PC-9 (cell line): ENCODE measurements at regions not wholly inside any gene's neighbourhood (a gene's known extent, or its start where the extent isn't known, plus 50 kb on each side); places are given as distances from the start of the nearest gene placed in this dataset.

Source experiments
- BruUV-seq: library from RNA; stranded (reverse); fragments of 400-500 nt; replicated peaks from 2 replicates; lab custom pipeline; 2021; lab: Mats Ljungman, UMichigan
- CTCF ChIA-PET: fragments of 300-600 bp; sonication (Branson Sonifier 250); formaldehyde crosslinking; loops from one replicate; lab custom pipeline; 2022; ENCODE audit warnings: antibody characterized with exemption; lab: Charles Lee
- POLR2A ChIA-PET: fragments of 300-600 bp; sonication (Branson Sonifier 250); formaldehyde crosslinking; loops from one replicate; lab custom pipeline; 2022; ENCODE audit warnings: antibody characterized with exemption; ENCODE audit not compliant: unreplicated experiment; lab: Charles Lee
- DNase-seq, 2 experiments: peaks; one replicate each; pipeline versions ENCODE4 v3.0.0 to v3.0.0-alpha.2; 2015 to 2022; ENCODE audit warnings: mixed read lengths in 1 of 2
- H2AFZ ChIP-seq: fragments of 200-600 bp; sonication (generic); 2 replicates; pipeline ENCODE4 v1.8.1; 2017; ENCODE audit warnings: antibody characterized with exemption
- H3F3A ChIP-seq: fragments of 200-600 bp; sonication (generic); 2 replicates; pipeline ENCODE4 v1.8.1; 2017; ENCODE audit warnings: antibody characterized with exemption, mild to moderate bottlenecking, low read depth; ENCODE audit not compliant: insufficient read depth
- H3K27ac ChIP-seq: fragments of 200-600 bp; sonication (generic); 2 replicates; pipeline ENCODE4 v1.6.1; 2016; ENCODE audit warnings: mixed run types
- H3K27me3 ChIP-seq: fragments of 200-600 bp; sonication (generic); 2 replicates; pipeline ENCODE4 v1.6.1; 2016; ENCODE audit warnings: low read depth, mixed run types; ENCODE audit not compliant: insufficient read depth
- H3K36me3 ChIP-seq: fragments of 200-600 bp; sonication (generic); 2 replicates; pipeline ENCODE4 v1.6.1; 2016; ENCODE audit warnings: low read depth, mixed run types
- H3K4me1 ChIP-seq: fragments of 200-600 bp; sonication (generic); replicated peaks from 2 replicates; pipeline ENCODE4 v1.6.1; 2016; ENCODE audit warnings: mixed run types; ENCODE audit not compliant: insufficient read depth
- H3K4me2 ChIP-seq: fragments of 200-600 bp; sonication (generic); 2 replicates; pipeline ENCODE4 v1.6.1; 2017; ENCODE audit warnings: mixed run types
- H3K4me3 ChIP-seq: fragments of 200-600 bp; sonication (generic); 2 replicates; pipeline ENCODE4 v1.6.1; 2016; ENCODE audit warnings: mixed run types
- H3K79me2 ChIP-seq: fragments of 200-600 bp; sonication (generic); 2 replicates; pipeline ENCODE4 v1.6.1; 2017; ENCODE audit warnings: low read depth, mixed run types
- H3K9me2 ChIP-seq: fragments of 200-600 bp; sonication (generic); 2 replicates; pipeline ENCODE4 v1.8.1; 2017; ENCODE audit warnings: mild to moderate bottlenecking; ENCODE audit not compliant: insufficient read depth
- H3K9me3 ChIP-seq: fragments of 200-600 bp; sonication (generic); 2 replicates; pipeline ENCODE4 v1.8.1; 2016; ENCODE audit warnings: low read depth; ENCODE audit not compliant: insufficient read depth
- H4K20me1 ChIP-seq: fragments of 200-600 bp; sonication (generic); 2 replicates; pipeline ENCODE4 v1.8.1; 2017; ENCODE audit not compliant: insufficient read depth
- EZH2 ChIP-seq: fragments of 200-600 bp; sonication (generic); IDR thresholded peaks from 2 replicates; pipeline ENCODE4 v1.8.0; 2017; ENCODE audit warnings: antibody characterized with exemption, low read depth
- intact Hi-C: fragments of 100-400 bp; cut with micrococcal nuclease; formaldehyde crosslinking; loops from one replicate; pipeline ENCODE4 v1.10.0; 2022; ENCODE audit not compliant: unreplicated experiment
- TF ChIP-seq, protein P1 (sequence below): fragments of 200-600 bp; sonication (generic); conservative IDR thresholded peaks from 2 replicates; pipeline ENCODE4 v1.6.1; 2017; ENCODE audit warnings: mixed run types, antibody characterized with exemption, mild to moderate bottlenecking, moderate library complexity

DNA sequence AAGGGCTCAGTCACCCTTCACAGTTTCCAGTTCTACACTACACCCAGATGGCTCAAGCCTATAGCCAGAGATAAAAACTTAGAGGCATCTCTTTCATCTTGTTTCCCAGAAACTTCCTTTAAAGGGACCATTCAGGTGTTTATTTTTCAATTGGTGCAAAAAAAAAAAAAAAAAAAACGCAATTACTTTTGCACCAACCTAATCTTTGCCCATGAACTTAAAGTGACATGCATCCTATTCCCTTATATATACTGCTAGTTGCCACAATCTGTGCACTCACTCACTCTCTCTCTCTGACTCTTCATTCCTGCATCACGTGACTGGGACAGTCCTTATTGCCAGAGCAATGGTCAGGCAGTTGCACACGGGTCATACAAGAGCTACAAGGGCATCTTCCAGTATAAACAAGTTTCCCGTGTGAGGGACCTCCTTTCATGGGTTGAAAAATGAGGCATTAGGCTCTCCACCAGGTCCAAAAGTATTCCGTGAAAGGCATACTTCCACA, 789.4 kb downstream of the EPHA4 start:
- Histone ChIP-seq H3K4me3 (no peak overlapping the region), H3K9me2 (no peaks in the 10 kb centered on the region), H3K27me3 (no peaks in the 10 kb centered on the region), H3K9me3 (0 out of 2 replicates have a peak, but pooled peaks cover 6% of the 10 kb centered on the region), H2AFZ (no peak overlapping the region), H3K4me1 (no peaks in the 10 kb centered on the region), H4K20me1 (no peaks in the 10 kb centered on the region), H3K79me2 (no peaks in the 10 kb centered on the region), H3K4me2 (no peak overlapping the region), H3K27ac (no peak overlapping the region), H3K36me3 (no peaks in the 10 kb centered on the region), H3F3A (no peaks in the 10 kb centered on the region)
- TF ChIP-seq EZH2, result no peak
- TF ChIP-seq, protein P1, sequence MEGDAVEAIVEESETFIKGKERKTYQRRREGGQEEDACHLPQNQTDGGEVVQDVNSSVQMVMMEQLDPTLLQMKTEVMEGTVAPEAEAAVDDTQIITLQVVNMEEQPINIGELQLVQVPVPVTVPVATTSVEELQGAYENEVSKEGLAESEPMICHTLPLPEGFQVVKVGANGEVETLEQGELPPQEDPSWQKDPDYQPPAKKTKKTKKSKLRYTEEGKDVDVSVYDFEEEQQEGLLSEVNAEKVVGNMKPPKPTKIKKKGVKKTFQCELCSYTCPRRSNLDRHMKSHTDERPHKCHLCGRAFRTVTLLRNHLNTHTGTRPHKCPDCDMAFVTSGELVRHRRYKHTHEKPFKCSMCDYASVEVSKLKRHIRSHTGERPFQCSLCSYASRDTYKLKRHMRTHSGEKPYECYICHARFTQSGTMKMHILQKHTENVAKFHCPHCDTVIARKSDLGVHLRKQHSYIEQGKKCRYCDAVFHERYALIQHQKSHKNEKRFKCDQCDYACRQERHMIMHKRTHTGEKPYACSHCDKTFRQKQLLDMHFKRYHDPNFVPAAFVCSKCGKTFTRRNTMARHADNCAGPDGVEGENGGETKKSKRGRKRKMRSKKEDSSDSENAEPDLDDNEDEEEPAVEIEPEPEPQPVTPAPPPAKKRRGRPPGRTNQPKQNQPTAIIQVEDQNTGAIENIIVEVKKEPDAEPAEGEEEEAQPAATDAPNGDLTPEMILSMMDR, result no peak
- ChIA-PET POLR2A (no interaction called here), CTCF (no interaction called here)
- intact Hi-C loops, result no loop called here
- BruUV-seq, result no TSS peak
- no peak for DNase-seq

GRCh38 chr2:220783671-220784070, 788.4 kb downstream of the EPHA4 start:
- peaks cover 6% of the 10 kb centered on the region; the same call in 1 of the 2 replicates for H3K9me3 ChIP-seq
- no peaks in the 10 kb centered on the region for H4K20me1 ChIP-seq
- BruUV-seq, result no TSS peak
- H2AFZ ChIP-seq, result no peak overlapping the region
- H3K4me1 ChIP-seq, result no peaks in the 10 kb centered on the region
- no peak overlapping the region for H3K4me2 ChIP-seq
- ChIA-PET POLR2A (no interaction called here), CTCF (no interaction called here)
- no peaks in the 10 kb centered on the region for H3K36me3 ChIP-seq
- H3K27me3 ChIP-seq, result no peaks in the 10 kb centered on the region
- no peak for TF ChIP-seq EZH2
- TF ChIP-seq, protein P1, result no peak
- no peaks in the 10 kb centered on the region for H3K79me2 ChIP-seq
- no peak overlapping the region for H3K27ac ChIP-seq
- no peaks in the 10 kb centered on the region for H3K9me2 ChIP-seq
- intact Hi-C loops, result no loop called here
- H3K4me3 ChIP-seq, result no peak overlapping the region
- no peak for DNase-seq
- H3F3A ChIP-seq, result no peaks in the 10 kb centered on the region

GRCh38 chr2:220785178-220785577, 786.9 kb downstream of the EPHA4 start:
- Histone ChIP-seq H3F3A (no peaks in the 10 kb centered on the region), H3K36me3 (no peaks in the 10 kb centered on the region), H3K4me1 (peaks cover 6% of the 10 kb centered on the region; the same call in 1 of the 2 replicates), H3K27me3 (no peaks in the 10 kb centered on the region), H3K79me2 (no peaks in the 10 kb centered on the region), H3K9me3 (no peaks in the 10 kb centered on the region; the same call in 1 of the 2 replicates), H4K20me1 (no peaks in the 10 kb centered on the region), H2AFZ (no peak overlapping the region), H3K4me3 (no peak overlapping the region), H3K4me2 (no peak overlapping the region), H3K27ac (no peak overlapping the region), H3K9me2 (no peaks in the 10 kb centered on the region)
- ChIA-PET POLR2A (no interaction called here), CTCF (interaction anchor here (0.6 kb wide), 1 partner anchor 1221 kb away, joined by 3 read pairs; no protein-coding TSS in a partner anchor)
- DNase-seq, result no peak
- intact Hi-C loops, result no loop called here
- no TSS peak for BruUV-seq
- TF ChIP-seq EZH2, result no peak
- TF ChIP-seq, protein P1, result no peak
